ENCODE measurements at regions not wholly inside any gene's neighbourhood (a gene's known extent, or its start where the extent isn't known, plus 50 kb on each side); places are given as distances from the start of the nearest gene placed in this dataset.
A peak's percentile ranks its signal among the peaks of the same experiment; 100 is the strongest.
"Not testable (repeated sequence)": the region's sequence is repeated elsewhere in the genome, so short reads cannot be mapped to it uniquely, and the experiment has no call there.

DNA sequence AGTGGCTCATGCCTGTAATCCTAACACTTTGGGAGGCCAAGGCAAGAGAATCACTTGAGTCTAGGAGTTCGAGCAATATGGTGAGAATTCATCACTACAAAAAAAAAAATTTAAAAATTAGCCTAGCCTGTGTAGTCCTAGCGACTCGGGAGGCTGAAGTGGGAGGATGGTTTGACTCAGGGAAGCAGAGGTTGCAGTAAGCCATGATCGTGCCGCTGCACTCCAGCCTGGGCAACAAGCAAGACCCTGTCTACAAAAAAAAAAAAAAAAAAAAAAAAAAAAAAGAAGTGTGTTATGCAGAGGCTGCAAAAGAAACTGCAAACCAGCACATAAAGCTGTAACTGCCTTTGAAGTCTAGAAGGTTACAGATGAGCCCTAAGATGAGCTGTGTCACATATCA is 116.9 kb upstream of the SLC1A3 start:
- DNase-seq = no peak

DNA sequence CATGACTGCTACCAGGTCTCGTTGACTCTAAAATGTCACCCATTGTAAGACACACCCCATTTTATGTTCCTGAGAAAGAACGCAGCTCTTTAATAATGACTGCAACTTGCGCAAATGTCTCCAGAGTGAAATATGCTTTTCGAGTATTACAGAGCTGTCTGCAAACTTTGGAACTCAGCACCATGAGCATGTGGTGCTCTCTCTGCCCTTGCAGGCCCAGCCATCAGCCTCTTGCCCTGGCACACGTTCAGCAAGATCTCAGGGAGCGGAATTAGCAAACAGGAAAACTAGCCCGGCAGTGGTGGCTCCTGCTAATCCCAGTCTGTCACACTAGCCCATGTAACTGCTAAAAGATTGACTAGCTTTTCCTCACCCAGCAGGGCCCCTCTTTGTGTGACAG is 114.5 kb upstream of the SLC1A3 start:
- DNase-seq = no peak

DNA sequence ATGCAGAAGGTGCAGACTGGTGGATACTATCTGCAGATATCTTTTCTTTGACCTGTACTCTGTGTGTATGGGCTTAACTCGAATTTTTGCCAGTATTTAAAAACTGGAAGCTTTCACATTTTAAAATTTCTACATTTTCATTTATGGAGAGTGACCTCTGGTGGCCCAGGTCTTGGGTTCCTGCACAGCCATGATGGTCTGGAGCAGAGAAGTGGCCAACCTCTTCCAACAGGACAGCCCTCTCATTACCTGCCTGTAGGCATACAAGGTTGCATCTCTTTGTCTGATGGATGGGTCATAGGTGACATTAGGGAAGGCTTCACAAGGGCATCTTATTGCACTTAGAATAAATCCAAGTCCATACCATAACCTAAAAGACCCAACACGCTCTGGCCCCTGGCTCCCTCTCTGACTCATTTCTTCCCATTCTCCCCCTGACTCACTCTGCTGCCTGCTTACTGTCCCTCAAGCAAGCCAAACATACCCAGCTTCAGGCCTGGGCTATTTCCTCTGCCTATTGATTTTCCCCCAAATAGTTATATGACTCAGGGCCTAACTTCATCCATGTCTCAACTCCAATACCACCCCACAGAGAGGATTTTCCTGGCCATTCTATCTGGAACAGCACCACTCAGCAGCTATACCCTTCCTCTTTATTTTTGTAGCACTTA is 113.3 kb upstream of the SLC1A3 start:
- no peak for DNase-seq

DNA sequence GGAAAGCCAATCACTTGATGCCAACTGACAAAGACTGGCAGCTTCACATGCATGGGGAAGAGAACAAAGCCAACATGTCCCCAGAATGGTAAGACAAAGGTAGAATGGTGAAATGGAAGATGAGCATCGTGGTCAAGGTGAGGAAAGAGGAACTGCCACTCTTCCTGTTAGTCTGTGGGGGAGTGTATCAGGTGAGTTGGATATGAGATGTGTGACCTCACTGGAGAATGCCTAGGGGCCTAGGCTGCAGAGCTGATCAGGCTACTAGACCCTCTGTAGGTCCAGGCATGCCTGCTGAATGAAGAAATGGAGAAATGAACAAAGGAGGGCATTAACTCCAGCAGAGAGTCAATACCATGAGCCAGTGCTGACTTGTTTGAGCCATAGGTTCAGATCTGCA is 112.4 kb upstream of the SLC1A3 start:
- DNase-seq = no peak

DNA sequence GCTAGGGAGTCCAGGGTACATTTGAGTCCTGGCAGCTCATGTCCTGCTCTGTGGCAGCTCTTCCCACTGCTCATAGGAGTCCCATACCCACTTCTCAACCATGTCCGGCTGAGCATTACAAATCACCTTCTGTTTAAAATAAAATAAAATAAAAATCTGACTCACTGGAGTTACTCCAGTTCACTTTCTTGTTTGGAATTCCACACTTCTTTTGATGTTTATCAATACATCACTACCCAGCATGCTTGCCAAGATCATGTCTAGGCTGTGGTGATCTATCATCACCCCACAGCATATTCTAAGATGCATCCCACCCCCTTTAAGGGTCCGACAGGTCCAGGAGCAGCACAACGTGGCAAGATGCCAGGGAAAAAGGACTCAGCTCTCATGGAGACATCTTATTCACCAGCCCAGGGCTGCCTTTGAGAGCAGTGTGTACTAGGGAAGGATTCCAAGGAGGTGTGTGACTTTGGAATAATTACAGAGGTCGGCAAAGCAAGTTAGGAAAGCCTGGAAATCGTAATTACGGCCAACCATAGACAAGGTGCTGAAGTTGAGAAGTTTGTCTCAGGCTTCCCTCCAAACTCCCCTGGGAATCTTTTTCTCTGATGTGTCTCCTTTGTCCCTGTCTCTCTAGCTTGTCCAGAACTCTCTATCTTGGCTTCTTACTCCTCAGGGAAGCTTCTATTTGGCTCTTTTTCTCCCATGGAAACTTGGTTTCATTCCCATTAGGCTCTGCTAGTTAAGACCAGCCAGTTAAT is 111.4 kb upstream of the SLC1A3 start:
- DNase-seq = no peak

DNA sequence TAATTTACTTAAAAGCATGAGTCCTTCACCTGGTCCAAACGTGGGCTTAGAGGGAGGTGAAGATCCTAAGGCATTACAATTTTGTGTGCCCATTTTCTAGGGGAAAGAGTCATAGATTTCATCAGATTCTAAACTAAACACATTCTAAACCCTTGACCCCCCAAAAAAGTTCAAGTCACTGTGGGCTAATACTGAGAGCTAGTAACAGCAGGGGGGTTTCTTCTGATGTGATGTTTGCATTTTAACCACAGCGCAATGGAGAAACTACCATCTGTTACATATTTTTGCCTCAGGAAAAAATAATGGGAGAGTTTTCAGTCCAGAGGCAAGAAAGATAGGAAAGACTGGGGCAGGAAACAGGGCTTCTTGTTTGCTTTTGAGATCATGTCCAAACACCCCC is 110.8 kb upstream of the SLC1A3 start:
- DNase-seq = no peak

DNA sequence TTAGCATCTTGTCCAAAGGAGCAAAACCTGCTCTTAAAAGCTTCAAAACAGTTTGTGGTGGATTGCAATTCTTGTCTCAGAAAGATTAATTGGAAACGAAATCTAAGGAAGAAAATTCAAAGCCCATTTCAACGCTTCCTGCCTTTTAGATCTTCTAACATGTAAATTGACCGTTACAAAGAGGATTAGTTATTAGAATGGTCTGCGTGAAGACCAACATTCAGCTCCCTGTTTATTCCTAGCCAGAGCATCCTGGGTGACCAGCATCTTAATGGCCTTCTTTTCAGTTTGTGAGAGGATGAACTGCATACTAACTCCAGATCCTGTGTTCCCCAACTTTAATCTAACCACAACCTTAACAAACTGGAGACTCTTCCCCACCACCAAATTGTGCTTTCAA is 109.9 kb upstream of the SLC1A3 start:
- no peak for DNase-seq

DNA sequence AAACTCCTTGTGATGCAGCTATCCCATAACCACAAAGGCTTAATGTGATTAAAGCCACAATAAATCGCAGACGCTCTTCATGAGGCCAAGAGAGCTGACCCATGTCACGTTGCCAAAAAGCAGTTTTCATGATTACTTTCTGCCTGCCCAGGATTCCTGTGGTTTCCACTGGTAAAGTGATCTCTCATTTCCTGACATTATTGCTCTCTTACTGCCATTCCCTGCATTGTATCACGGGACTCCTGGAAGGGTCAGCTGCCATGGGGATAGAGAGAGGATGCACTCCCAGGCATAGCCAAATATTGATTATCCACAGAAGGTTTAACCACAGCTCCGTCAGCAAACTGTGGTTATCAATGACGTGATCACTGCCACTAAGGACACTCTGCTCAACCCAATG is 103.8 kb upstream of the SLC1A3 start:
- DNase-seq = no peak

DNA sequence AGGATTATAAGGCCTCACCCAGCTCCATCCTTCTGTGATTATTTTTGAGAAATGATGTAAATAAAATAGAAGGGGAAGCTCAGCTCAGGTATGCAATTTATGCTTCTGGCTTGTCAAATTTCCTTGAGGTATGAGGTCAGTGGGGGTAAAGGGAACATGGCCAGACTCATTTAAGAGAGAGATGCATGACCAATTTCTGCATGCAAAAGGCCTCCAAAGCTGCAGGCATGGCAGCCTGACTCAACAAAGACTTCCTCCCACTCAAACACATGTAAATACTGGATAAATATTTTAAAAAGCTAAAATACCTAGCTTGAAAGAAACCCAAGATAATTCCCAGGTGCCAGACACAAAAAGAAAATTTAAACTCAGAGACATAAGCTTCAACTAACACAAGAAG is 101.4 kb upstream of the SLC1A3 start:
- no peak for DNase-seq

DNA sequence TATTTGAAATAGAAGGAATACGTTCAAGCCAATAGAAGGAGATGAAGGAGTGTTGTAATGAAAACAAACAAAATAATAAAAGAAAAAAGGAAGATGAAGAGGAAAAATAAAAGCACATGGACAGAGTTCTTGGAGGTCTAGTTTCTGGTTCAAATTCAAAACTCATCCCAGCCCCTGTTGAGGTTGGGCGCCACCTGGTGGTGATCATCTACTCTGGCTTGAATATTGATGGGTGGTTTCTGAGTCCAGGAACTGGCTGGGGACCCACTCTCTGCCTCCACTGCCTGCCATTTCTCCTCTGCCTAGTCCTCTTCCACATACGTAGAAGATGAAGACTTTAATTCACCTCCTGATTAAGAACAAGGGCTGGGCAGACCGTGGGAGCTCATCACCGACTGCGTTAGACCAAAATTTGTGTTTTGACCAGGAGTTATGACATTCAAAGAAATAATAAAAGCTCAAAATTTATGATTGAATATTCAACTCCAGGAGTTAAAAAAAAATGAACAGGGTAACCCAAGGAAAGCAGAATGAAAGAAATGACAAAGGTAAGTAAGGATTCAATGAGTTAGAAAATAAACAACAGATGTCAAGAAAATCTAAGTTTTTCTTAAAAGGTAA is 99.0 kb upstream of the SLC1A3 start:
- peak; percentile 54 for DNase-seq

DNA sequence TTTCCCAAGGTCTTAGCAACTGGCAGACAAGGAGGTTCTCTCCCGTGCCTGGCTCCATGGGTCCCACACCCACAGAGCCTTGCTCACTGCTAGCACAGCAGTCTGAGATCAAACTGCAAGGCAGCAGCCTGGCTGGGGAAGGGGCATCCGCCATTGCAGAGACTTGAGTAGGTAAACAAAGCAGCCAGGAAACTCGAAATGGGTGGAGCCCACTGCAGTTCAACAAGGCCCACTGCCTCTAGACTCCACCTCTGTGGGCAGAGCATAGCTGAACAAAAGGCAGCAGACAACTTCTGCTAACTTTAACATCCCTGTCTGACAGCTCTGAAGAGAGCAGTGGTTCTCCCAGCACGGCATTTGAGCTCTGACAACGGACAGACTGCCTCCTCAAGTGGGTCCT is 98.1 kb upstream of the SLC1A3 start:
- DNase-seq = not testable (repeated sequence)

DNA sequence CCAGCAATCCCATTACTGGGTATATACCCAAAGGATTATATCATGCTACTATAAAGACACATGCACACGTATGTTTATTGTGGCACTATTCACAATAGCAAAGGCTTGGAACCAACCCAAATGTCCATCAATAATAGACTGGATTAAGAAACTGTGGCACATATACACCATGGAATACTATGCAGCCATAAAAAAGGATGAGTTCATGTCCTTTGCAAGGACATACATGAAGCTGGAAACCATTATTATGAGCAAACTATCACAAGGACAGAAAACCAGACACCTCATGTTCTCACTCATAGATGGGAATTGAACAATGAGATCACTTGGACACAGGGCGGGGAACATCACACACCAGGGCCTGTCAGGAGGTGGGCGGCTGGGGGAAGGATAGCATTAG is 92.8 kb upstream of the SLC1A3 start:
- DNase-seq = not testable (repeated sequence)

DNA sequence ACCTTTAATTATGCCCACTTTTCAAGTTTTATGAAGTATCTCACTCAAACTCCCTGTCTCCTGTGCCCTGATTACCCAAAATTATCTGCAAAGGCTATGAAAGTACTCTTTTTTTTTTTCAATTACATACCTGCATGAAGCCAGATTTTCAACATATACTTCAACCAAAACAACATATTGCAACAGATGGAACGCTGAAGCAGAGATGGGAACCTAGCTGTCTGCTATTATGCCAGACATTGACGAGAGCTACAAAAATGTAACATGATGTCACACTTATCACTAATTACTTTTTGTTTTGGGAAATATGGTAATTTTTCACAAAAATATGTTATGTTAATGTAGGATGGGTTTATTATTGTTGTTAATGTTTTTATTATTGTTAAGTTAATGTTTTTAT is 86.5 kb upstream of the SLC1A3 start:
- no peak for DNase-seq

DNA sequence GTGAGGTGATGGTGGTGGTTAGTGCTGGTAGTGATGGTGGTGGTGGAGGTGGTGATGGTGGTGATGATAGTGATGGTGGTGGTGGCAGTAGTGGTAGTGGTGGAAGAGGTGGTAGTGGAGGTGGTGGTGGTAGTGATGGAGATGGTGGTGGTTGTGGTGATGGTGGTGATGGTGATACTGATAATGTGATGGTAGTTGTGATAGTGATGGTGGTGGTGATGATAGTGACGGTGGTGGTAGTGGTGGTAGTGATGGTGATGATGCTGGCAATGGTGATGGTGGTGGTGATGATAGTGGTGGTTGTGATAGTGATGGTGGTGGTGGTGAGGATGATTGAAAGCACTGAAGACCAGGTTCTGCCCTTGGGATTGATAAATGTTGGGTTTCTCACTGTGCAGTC is 85.2 kb upstream of the SLC1A3 start:
- no peak for DNase-seq

DNA sequence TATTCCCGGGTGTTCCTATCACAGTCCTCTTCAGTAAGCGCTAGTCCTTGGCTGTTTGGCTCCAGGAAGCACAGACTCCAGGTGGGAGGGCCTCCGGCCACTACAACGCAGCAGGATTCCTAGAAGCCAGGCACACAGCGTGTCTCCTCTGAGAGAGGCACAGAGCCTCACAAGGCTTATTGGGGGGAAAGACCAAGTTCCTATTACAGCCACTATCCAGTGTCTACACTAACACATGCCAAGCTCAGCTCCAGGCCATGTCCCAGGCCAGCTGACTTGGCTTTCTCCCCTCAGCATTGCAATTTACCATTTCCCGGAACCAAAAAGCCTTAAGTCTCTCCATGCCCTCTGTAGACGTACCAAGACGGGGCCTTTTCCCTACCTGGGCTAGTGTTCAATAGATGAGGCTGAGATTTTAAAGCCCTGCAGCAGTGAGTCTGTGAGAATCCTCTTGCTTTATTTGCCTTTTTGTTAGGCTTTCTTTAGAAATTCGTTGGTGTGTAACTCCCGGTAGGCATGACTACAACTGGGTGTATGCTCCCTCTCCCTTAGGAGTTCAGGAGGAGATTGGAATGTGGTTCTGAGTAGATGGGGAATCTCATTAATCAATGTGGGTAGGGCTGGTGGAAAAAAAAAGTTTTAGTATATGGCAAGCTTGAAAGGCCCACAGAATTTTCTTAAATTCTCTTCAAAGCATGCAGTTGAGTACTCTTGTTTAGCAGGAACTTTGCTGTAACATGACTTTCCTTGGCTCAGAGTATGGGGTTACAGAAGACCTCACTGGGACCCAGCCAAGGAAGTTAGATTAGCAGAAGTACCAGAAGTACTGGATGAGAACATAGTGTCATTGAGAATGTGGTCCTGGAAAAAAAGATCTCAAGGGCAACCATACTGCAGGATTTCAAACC is 84.3 kb upstream of the SLC1A3 start:
- DNase-seq = no peak

DNA sequence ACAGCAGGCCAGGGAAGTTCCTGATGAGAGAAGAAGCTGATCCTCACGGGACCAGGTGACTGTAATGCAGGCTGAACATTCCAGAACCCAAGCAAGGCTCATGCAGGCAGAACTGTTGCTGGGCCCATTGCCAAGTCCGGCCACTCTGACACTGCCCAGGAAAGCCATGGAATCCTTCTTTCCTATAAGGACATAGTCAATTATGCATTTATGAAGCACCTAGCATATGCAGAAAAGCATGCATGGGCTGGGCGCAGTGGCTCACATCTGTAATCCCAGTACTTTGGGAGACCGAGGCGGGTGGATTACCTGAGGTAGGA is 83.7 kb upstream of the SLC1A3 start:
- DNase-seq = no peak

DNA sequence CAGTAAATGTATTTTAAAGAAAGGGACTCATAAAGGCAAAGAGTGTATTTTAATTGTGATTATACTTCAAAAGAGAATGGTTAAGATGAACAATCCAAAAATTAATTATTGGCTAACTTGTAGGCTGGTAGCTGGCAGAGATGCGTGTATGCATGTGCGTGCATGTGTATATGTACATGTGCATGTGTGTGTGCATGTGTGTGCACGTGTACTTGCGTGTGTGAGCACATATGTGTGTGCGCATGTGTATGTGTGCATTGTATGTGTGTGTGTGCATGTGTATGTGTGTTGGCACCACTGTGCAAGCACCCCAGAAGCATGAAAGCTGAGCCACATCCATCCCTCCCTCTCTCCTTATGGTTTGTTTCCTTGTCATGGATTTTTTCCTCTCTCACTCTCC is 83.0 kb upstream of the SLC1A3 start:
- DNase-seq = no peak

DNA sequence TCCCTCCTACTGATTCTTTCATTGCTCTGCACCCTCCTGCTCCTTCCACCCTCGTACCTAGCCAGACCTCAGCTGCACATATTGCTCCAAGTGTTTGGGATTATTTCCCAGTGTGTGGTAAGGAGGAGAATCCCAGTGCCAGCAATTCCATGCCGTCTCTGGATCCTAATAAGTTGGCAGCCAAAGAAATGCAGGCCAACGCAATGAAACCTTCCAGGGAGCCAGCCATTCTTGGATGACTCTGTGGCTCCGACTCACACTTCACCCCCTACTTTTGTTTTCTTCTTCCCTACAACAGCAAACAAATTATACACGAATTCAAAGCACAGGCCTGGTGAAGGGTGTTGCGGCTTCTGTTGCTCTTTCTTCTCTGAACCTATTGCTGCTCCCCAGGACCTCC is 82.5 kb upstream of the SLC1A3 start:
- DNase-seq = no peak

DNA sequence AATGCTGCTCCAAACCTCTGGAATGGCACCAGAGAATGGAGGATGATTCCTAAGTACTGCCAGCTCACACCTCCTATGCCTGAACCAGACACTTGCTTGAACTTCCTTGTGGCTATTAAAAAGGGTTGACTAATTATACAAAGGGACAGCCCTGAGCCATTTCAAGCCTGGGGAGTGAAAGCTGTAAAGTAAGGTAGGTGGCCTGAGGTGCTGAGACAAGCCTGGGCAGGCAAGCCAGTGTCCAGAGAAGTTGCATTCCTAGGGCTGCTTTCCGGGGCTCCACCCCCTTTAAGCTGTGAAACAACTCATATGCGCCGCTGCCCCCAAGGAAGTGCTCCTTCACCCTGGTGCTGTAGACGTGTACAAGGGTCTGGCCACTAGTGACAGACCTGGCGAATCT is 79.9 kb upstream of the SLC1A3 start:
- DNase-seq = no peak

DNA sequence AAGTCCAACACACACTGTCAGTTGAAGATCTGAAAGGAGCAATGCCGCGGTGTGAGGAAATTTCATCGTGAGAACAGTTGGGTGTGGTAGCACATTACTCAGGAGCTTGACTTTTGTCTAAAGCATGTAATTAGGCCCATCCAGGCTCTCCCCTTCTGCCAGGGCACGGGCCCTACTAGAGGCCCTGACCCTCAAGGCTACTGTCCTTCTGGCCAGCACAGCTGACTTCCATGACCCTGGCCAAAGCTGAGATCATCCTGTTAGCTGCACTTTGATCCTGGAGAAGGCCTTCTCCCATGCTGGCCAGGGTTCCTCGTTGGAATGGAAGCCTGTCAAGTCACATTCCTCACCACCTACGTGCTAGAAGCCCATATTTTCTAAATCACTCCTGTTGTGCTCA is 77.8 kb upstream of the SLC1A3 start:
- no peak for DNase-seq

DNA sequence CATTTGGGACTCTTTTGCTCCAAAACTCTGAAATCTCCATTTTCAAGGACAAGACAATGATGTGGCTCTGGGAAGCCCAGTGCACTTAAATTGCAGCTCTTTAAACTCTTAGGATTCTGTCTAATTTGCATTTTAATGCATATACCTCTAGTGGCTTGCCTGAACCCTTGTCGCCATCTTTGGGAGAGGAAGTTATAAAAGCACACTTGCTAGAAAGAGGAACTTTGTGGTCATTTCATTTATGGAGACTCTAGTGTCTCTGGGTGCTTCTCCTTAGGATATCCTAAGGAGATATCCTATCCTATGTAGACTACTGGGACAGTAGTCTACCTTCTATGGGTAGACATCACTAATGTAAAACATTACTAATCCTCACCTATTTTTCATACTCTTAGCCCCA is 77.3 kb upstream of the SLC1A3 start:
- DNase-seq = no peak

DNA sequence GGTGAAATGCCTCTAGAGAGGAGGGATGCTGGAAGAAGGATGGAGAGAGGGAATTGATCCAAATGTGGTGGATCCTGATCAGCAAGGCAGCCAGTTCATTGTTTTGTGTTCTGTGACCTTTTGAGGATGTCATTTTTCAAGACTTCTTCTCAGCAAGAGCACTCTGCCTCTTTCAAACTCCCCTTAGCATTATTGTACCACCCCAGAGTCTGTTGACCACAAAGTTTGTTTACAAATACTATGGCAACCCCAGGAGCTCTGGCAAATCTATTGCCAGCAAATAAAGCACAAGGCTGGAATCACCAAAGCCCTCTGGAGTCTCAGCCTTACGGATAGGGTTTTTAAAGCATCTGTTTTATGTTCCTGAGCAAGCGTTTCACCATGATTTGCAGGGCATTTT is 76.2 kb upstream of the SLC1A3 start:
- DNase-seq = no peak

DNA sequence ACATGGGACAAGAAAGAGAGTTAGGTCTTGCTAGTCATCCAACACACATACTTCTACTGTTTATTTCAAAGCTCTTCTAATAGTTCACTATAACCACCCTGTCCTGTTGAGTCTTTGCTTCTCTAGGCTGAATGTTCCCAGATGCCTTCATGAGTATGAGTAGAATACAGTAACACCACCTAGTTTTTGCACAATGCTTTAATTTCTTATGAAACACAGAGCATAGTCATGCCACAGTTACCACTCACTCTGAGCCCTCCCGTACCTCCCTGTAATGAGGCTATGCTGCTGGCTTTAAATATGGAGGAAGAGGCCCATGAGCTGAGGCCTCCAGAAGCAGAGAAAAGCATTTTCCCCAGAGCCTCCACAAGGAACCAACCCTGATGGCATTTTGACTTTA is 75.0 kb upstream of the SLC1A3 start:
- DNase-seq = no peak

DNA sequence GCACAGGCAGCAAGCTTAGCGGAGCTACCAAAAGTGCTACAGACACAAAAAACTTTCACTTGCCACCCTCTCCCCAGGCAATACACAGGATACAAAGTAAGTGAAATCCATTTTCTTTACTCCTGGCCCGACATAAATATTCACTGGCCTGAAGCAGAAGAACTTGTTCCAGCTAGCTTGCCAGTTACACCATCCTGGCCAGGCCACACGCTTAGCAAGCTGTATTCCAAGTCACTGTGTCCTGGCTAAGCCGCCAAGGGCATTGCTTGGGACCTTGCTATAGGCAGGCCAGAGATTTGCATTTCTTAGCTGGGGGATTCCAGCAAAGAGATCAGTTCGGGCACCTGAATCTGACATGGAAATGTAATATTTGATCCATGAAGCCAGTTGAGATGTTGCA is 71.0 kb upstream of the SLC1A3 start:
- no peak for DNase-seq
